ENCODE measurements at regions not wholly inside any gene's neighbourhood (a gene's known extent, or its start where the extent isn't known, plus 50 kb on each side); places are given as distances from the start of the nearest gene placed in this dataset.

DNA sequence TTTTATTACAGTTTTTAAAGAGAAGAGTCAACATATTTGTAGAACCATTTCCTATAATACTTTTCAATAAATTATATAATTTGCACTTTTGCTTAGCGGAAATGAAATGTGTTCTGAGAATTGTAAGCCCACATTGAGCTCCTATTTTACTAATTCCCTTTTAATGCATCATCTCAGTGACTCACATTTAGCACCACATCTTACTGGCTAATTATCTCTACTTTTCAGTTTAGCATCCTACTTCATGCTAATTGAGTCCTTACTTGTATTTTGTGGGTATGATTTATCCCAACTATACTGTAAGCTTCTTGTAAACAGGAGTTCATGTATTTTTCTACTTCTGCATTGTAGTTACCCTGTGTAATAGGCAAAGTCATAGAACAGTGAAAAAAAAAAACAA lies 67.5 kb downstream of the TMX1 start:
- Mint-ChIP-seq H3K4me3 (no peak overlapping the region), H3K9me3 (no peaks in the 10 kb centered on the region), H3K4me1 (ENCODE audit: low read depth) (no peaks in the 10 kb centered on the region), H3K27ac (no peak overlapping the region), H3K27me3 (ENCODE audit: low read depth) (peaks cover 3% of the 10 kb centered on the region), H3K36me3 (ENCODE audit: low read depth) (no peaks in the 10 kb centered on the region)
- no peak for DNase-seq (ENCODE audit: low spot score)

GRCh38 chr14:51308866-51309265 lies 68.8 kb downstream of the TMX1 start:
- Mint-ChIP-seq H3K27ac (no peak overlapping the region), H3K27me3 (ENCODE audit: low read depth) (peaks cover 3% of the 10 kb centered on the region), H3K9me3 (no peaks in the 10 kb centered on the region), H3K36me3 (ENCODE audit: low read depth) (no peaks in the 10 kb centered on the region), H3K4me1 (ENCODE audit: low read depth) (no peaks in the 10 kb centered on the region), H3K4me3 (no peak overlapping the region)
- DNase-seq (ENCODE audit: low spot score), result no peak

- H3K4me1 Mint-ChIP-seq (ENCODE audit: low read depth), result no peaks in the 10 kb centered on the region
- no peak overlapping the region for H3K4me3 Mint-ChIP-seq
- no peaks in the 10 kb centered on the region for H3K36me3 Mint-ChIP-seq (ENCODE audit: low read depth)
- H3K9me3 Mint-ChIP-seq, result no peaks in the 10 kb centered on the region
- no peak overlapping the region for H3K27ac Mint-ChIP-seq
- H3K27me3 Mint-ChIP-seq (ENCODE audit: low read depth), result peaks cover 3% of the 10 kb centered on the region
- no peak for DNase-seq (ENCODE audit: low spot score)
Observed at GRCh38 chr14:51310505-51310944, 70.5 kb downstream of the TMX1 start.

- Mint-ChIP-seq H3K27me3 (ENCODE audit: low read depth) (peaks cover 2% of the 10 kb centered on the region), H3K9me3 (no peaks in the 10 kb centered on the region), H3K4me3 (no peak overlapping the region), H3K27ac (no peak overlapping the region), H3K4me1 (ENCODE audit: low read depth) (no peaks in the 10 kb centered on the region), H3K36me3 (ENCODE audit: low read depth) (no peaks in the 10 kb centered on the region)
- DNase-seq (ENCODE audit: low spot score), result no peak
Observed at GRCh38 chr14:51314321-51315015, 74.4 kb downstream of the TMX1 start.

- no peak for DNase-seq (ENCODE audit: low spot score)
- H3K4me1 Mint-ChIP-seq (ENCODE audit: low read depth), result no peaks in the 10 kb centered on the region
- H3K4me3 Mint-ChIP-seq, result no peak overlapping the region
- H3K27me3 Mint-ChIP-seq (ENCODE audit: low read depth), result peaks cover 2% of the 10 kb centered on the region
- no peak overlapping the region for H3K27ac Mint-ChIP-seq
- H3K36me3 Mint-ChIP-seq (ENCODE audit: low read depth), result no peaks in the 10 kb centered on the region
- no peaks in the 10 kb centered on the region for H3K9me3 Mint-ChIP-seq
Observed at GRCh38 chr14:51317373-51317772, 77.3 kb downstream of the TMX1 start.

GRCh38 chr14:51318813-51319597 lies 79.0 kb downstream of the TMX1 start:
- DNase-seq (ENCODE audit: low spot score), result no peak
- Mint-ChIP-seq H3K4me3 (no peak overlapping the region), H3K9me3 (no peaks in the 10 kb centered on the region)

DNA sequence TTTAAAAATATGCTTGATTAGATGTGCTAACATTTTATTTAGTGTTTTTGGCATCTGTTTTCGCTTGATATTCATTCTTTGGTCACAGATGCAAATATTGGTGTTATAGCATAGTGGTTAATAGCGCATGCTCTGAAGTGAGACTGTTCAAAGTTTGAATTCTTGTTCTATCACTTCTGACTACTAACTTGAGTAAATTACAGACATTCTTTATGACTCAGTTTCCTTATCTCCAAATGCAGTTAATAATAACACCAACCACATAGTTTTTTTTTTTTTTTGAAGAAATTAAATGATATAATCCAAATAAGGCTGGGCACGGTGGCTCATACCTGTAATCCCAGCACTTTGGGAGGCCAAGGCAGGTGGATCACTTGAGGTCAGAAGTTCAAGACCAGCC lies 81.0 kb downstream of the TMX1 start:
- H3K27ac Mint-ChIP-seq, result no peak overlapping the region
- no peak overlapping the region for H3K4me3 Mint-ChIP-seq
- peaks cover 10% of the 10 kb centered on the region for H3K27me3 Mint-ChIP-seq (ENCODE audit: low read depth)
- DNase-seq (ENCODE audit: low spot score), result no peak
- no peaks in the 10 kb centered on the region for H3K36me3 Mint-ChIP-seq (ENCODE audit: low read depth)
- H3K9me3 Mint-ChIP-seq, result no peaks in the 10 kb centered on the region
- no peaks in the 10 kb centered on the region for H3K4me1 Mint-ChIP-seq (ENCODE audit: low read depth)

More at GRCh38 chr14:51318813-51319597, 79.0 kb downstream of the TMX1 start:
- Mint-ChIP-seq H3K36me3 (ENCODE audit: low read depth) (no peaks in the 10 kb centered on the region), H3K27ac (no peak overlapping the region), H3K27me3 (ENCODE audit: low read depth) (peaks cover 4% of the 10 kb centered on the region), H3K4me1 (ENCODE audit: low read depth) (no peaks in the 10 kb centered on the region)

GRCh38 chr14:51323492-51323891 lies 83.4 kb downstream of the TMX1 start:
- DNase-seq (ENCODE audit: low spot score), result no peak
- H3K9me3 Mint-ChIP-seq, result no peaks in the 10 kb centered on the region
- peaks cover 18% of the 10 kb centered on the region for H3K27me3 Mint-ChIP-seq (ENCODE audit: low read depth)

GRCh38 chr14:51327376-51327775 lies 87.3 kb downstream of the TMX1 start:
- Mint-ChIP-seq H3K27me3 (ENCODE audit: low read depth) (peaks cover 16% of the 10 kb centered on the region), H3K27ac (no peak overlapping the region), H3K36me3 (ENCODE audit: low read depth) (no peaks in the 10 kb centered on the region), H3K9me3 (no peaks in the 10 kb centered on the region), H3K4me3 (no peak overlapping the region), H3K4me1 (ENCODE audit: low read depth) (no peaks in the 10 kb centered on the region)
- no peak for DNase-seq (ENCODE audit: low spot score)

More at GRCh38 chr14:51323492-51323891, 83.4 kb downstream of the TMX1 start:
- no peak overlapping the region for H3K27ac Mint-ChIP-seq
- no peak overlapping the region for H3K4me3 Mint-ChIP-seq
- no peaks in the 10 kb centered on the region for H3K4me1 Mint-ChIP-seq (ENCODE audit: low read depth)
- no peaks in the 10 kb centered on the region for H3K36me3 Mint-ChIP-seq (ENCODE audit: low read depth)

- no peaks in the 10 kb centered on the region for H3K36me3 Mint-ChIP-seq (ENCODE audit: low read depth)
- DNase-seq (ENCODE audit: low spot score), result peak; percentile 34
- no peak overlapping the region for H3K27ac Mint-ChIP-seq
- no peak overlapping the region for H3K4me3 Mint-ChIP-seq
- H3K27me3 Mint-ChIP-seq (ENCODE audit: low read depth), result peaks cover 16% of the 10 kb centered on the region
- H3K4me1 Mint-ChIP-seq (ENCODE audit: low read depth), result no peaks in the 10 kb centered on the region
- no peaks in the 10 kb centered on the region for H3K9me3 Mint-ChIP-seq
Observed at GRCh38 chr14:51328064-51328771, 88.2 kb downstream of the TMX1 start.

DNA sequence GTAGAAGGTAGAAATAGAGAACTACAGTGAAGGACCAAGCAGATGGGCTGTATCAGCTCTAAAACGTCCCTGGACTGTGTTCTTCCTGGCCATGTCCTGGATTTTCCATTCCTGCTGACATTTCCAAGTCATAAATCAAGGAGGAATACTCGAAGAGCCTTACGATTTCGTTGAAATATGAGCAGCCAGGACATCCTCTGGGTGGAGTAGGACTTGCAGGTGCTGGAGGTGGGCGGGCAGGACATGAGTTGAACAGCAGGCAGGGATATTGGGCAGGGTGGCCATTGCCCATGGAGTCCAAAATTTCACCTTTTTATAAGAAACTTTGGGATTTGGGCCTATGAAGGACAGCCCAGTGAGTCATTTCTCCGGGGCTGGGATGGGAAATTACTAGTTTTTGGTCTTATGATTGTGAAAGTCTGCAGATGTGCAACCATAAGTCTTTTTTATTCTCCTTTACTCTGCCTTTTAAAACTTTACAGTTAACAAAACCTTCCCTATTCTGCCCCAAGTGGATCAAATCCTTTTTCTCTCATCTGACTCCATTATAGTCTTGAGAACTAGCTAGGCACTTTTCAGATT lies 88.8 kb downstream of the TMX1 start:
- no peak for DNase-seq (ENCODE audit: low spot score)
- Mint-ChIP-seq H3K36me3 (ENCODE audit: low read depth) (no peaks in the 10 kb centered on the region), H3K27me3 (ENCODE audit: low read depth) (peaks cover 15% of the 10 kb centered on the region), H3K9me3 (no peaks in the 10 kb centered on the region), H3K27ac (no peak overlapping the region), H3K4me3 (no peak overlapping the region), H3K4me1 (ENCODE audit: low read depth) (no peaks in the 10 kb centered on the region)

DNA sequence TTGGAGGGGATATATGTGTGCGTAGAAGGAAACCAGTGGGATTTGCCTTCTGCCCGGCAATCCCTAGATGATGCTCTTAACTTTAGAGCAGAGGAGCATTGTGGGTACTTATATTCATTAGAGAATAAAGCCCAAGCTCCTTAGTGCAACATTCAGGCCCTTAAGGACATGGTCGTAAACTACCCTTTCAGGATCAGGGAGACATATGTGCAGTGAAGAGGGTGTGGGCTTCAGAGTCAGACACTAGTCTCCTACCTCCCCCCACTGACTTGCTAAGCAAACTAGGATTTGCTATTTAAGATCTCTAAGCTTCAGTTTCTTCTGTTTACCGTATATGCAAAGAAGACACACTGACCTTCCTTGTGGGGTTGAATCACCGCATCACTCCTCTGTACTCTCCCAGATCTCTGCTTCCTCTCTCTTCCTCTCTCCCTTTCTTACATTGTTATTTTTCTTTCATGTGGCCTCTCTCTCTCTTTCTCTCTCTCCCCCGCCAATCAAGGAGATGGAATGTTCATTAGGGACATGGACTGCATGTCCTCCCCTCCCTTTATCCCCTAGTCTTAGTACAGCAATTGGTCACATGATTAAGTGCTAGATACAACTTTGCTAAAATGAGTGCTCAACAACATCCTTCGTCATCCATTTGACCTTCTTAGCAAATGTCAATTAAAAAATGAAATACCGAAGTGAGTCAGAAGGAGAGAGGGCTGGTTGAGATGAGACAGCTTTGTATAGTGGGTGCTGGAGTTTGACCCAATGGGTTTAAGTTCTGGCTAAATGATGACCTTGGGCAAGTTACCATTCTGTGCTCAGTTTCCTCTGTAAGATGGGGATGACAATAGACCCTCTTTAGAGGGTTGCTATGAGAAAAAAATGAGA lies 91.7 kb downstream of the TMX1 start:
- Mint-ChIP-seq H3K27ac (no peak overlapping the region), H3K9me3 (no peaks in the 10 kb centered on the region), H3K36me3 (ENCODE audit: low read depth) (no peaks in the 10 kb centered on the region), H3K27me3 (ENCODE audit: low read depth) (peaks cover 8% of the 10 kb centered on the region), H3K4me1 (ENCODE audit: low read depth) (no peaks in the 10 kb centered on the region), H3K4me3 (no peak overlapping the region)
- no peak for DNase-seq (ENCODE audit: low spot score)

- no peak for DNase-seq (ENCODE audit: low spot score)
- no peak overlapping the region for H3K27ac Mint-ChIP-seq
Observed at GRCh38 chr14:51333299-51333698, 93.3 kb downstream of the TMX1 start.

More at GRCh38 chr14:51333299-51333698, 93.3 kb downstream of the TMX1 start:
- H3K4me3 Mint-ChIP-seq, result no peak overlapping the region
- no peaks in the 10 kb centered on the region for H3K36me3 Mint-ChIP-seq (ENCODE audit: low read depth)
- no peaks in the 10 kb centered on the region for H3K4me1 Mint-ChIP-seq (ENCODE audit: low read depth)
- H3K9me3 Mint-ChIP-seq, result no peaks in the 10 kb centered on the region
- no peaks in the 10 kb centered on the region for H3K27me3 Mint-ChIP-seq (ENCODE audit: low read depth)
